Activated CD8-positive, alpha-beta memory T cell treated with anti-CD3 and anti-CD28 coated beads, Interleukin-2, amount 10 ng/mL, durations not matched to agents 7 days and 5 days (primary cell): ENCODE measurements at regions not wholly inside any gene's neighbourhood (a gene's known extent, or its start where the extent isn't known, plus 50 kb on each side); places are given as distances from the start of the nearest gene placed in this dataset.
A peak's percentile ranks its signal among the peaks of the same experiment; 100 is the strongest.

ENCODE experiments used
- ATAC-seq: fragments of 150-1000 bp; cut with Tn5 transposase; one replicate; pipeline ENCODE4 v1.10.0; 2021; ENCODE audit warnings: moderate library complexity
- CTCF ChIA-PET: fragments of 350-600 bp; sonication (Branson Sonifier 250); formaldehyde crosslinking; loops from one replicate; lab custom pipeline; 2021; ENCODE audit warnings: antibody characterized with exemption; lab: Charles Lee
- DNase-seq: peaks from one replicate; pipeline ENCODE4 v3.0.0-alpha.2; 2020
- H3K27ac Mint-ChIP-seq: one replicate; pipeline ENCODE4 v1.8.0; 2021; ENCODE audit warnings: mild to moderate bottlenecking, mixed read lengths
- H3K27me3 Mint-ChIP-seq: one replicate; pipeline ENCODE4 v1.8.0; 2021; ENCODE audit warnings: mixed read lengths
- H3K36me3 Mint-ChIP-seq: one replicate; pipeline ENCODE4 v1.8.0; 2021; ENCODE audit warnings: mild to moderate bottlenecking, mixed read lengths
- H3K4me1 Mint-ChIP-seq: one replicate; pipeline ENCODE4 v1.8.0; 2021; ENCODE audit warnings: mixed read lengths
- H3K4me3 Mint-ChIP-seq: one replicate; pipeline ENCODE4 v1.8.0; 2021; ENCODE audit warnings: mild to moderate bottlenecking, moderate library complexity, mixed read lengths
- H3K9me3 Mint-ChIP-seq: one replicate; pipeline ENCODE4 v1.8.0; 2022; ENCODE audit warnings: low read depth, mixed read lengths

GRCh38 chr15:95645791-95646338 lies 684.6 kb upstream of the NR2F2 start:
- CTCF ChIA-PET = no interaction called here

DNA sequence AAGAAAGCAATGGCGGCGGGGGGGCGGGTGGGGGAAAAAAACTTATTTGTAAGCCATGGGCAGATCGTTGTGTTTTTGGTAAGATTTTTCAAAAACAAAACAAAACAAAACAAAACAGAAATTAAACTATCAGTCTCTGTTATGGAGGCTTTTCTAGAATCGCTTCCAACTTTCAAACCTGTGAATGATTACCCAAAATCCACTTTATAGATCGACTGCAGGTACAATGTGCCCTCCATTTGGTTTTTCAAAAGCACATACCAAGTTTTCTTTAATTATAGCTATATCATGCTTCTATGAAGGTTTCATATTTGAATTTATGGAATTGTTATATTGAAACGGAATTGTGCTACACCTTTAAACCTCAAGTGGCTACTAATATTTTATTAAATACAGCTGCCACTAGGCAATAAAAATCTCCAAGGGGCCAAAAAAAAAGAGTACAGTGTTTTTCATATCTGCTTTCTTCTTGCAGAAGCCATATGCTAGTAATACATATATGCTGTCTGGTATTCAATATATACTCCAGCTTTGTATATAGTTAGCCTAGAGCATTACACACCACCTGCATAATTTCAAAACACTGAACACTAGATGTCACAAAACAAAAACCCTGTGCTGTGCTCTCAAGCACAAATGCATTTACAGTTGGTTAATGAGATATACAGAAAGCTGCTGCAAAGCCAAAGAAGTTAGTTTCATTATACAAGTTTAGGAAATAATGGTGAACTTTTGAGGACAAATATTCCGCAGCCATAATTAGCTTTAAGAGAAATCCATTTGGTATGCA lies 683.8 kb upstream of the NR2F2 start:
- no peaks in the 10 kb centered on the region for H3K36me3 Mint-ChIP-seq
- no peak overlapping the region for H3K27ac Mint-ChIP-seq
- no peak for DNase-seq
- no peaks in the 10 kb centered on the region for H3K4me1 Mint-ChIP-seq
- CTCF ChIA-PET = no interaction called here
- no peak overlapping the region for H3K4me3 Mint-ChIP-seq
- no peak for ATAC-seq
- H3K27me3 Mint-ChIP-seq = no peaks in the 10 kb centered on the region
- H3K9me3 Mint-ChIP-seq = no peaks in the 10 kb centered on the region

More at GRCh38 chr15:95645791-95646338, 684.6 kb upstream of the NR2F2 start:
- DNase-seq (no peak), ATAC-seq (no peak)
- H3K36me3 Mint-ChIP-seq = no peaks in the 10 kb centered on the region
- H3K9me3 Mint-ChIP-seq = no peaks in the 10 kb centered on the region
- no peaks in the 10 kb centered on the region for H3K4me1 Mint-ChIP-seq
- no peak overlapping the region for H3K4me3 Mint-ChIP-seq
- H3K27me3 Mint-ChIP-seq = no peaks in the 10 kb centered on the region
- H3K27ac Mint-ChIP-seq = no peak overlapping the region

- DNase-seq (no peak), ATAC-seq (no peak)
- no peak overlapping the region for H3K4me3 Mint-ChIP-seq
- H3K27me3 Mint-ChIP-seq = no peaks in the 10 kb centered on the region
- H3K36me3 Mint-ChIP-seq = no peaks in the 10 kb centered on the region
- no peaks in the 10 kb centered on the region for H3K4me1 Mint-ChIP-seq
- CTCF ChIA-PET = no interaction called here
- H3K27ac Mint-ChIP-seq = no peak overlapping the region
- no peaks in the 10 kb centered on the region for H3K9me3 Mint-ChIP-seq
Observed at GRCh38 chr15:95647531-95648277, 682.8 kb upstream of the NR2F2 start.

DNA sequence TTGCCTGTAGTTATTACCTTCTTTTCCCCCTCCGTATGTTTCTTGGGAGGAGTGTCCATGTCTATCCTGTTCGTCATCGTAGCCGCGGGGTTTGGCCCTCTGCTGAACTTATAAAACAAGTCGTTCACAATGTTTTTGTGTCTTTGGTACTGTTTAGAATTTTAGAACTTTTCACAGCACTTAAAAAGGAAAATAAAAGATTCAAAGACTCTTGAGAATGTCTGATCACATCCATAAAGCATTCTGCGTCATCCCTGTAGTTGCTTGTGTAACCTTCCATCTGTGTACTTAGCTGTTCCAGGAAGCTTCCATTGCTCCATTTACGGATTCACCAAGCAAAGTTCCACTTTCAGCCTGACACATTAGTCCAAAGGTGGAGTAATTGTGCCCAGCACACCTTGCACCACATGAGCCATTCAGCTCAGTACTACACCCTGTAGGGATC lies 677.1 kb upstream of the NR2F2 start:
- DNase-seq = no peak
- Mint-ChIP-seq H3K27ac (no peak overlapping the region), H3K4me1 (no peaks in the 10 kb centered on the region), H3K4me3 (no peak overlapping the region), H3K36me3 (no peaks in the 10 kb centered on the region), H3K9me3 (peaks cover 2% of the 10 kb centered on the region), H3K27me3 (no peaks in the 10 kb centered on the region)
- ATAC-seq = no peak
- CTCF ChIA-PET = no interaction called here

GRCh38 chr15:95655089-95655607 lies 675.4 kb upstream of the NR2F2 start:
- Mint-ChIP-seq H3K9me3 (peaks cover 2% of the 10 kb centered on the region), H3K4me1 (no peaks in the 10 kb centered on the region), H3K27me3 (peaks cover 3% of the 10 kb centered on the region), H3K4me3 (no peak overlapping the region), H3K36me3 (no peaks in the 10 kb centered on the region), H3K27ac (no peak overlapping the region)
- ATAC-seq (no peak), DNase-seq (no peak)
- CTCF ChIA-PET = no interaction called here

DNA sequence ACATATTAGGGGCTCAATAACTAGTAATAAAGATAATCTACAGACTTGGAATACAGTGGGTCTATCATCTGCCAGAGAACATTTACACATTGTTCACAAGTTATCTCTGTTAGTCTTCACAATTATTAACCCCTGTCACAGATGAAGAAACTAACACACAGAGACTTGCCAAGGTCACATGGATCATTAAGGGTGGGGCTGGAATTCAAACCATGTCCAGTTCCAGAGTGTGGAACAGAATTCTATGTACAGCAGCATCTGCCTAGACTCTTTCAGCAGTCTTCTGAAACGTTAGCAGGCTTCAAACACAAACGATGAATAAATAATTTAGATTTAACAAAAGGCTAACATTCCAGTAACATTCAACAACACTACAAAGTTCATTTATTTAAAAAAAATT lies 673.9 kb upstream of the NR2F2 start:
- H3K27me3 Mint-ChIP-seq = peaks cover 3% of the 10 kb centered on the region
- peaks cover 2% of the 10 kb centered on the region for H3K9me3 Mint-ChIP-seq
- H3K4me3 Mint-ChIP-seq = no peak overlapping the region
- H3K36me3 Mint-ChIP-seq = no peaks in the 10 kb centered on the region
- no peaks in the 10 kb centered on the region for H3K4me1 Mint-ChIP-seq
- ATAC-seq = no peak
- no peak for DNase-seq
- CTCF ChIA-PET = no interaction called here
- H3K27ac Mint-ChIP-seq = no peak overlapping the region

DNA sequence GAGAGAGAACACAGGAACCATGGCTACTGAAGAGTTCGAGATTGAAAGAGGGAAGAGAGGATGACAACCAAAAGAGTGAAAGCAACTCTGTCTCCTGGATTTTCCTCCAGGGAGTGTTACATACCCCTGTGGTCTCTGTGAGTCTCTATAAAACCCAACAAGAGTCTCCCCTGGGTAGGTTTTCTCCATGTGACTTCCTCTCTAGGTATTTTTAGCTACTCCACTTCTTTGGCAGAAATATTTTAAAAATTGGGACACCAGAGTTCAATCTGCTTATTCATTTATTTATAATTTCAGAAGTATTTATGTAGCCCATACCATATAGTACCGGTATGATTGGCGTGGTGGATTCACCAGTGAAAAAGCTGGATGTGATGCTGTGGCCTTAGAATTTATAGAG lies 671.7 kb upstream of the NR2F2 start:
- peaks cover 2% of the 10 kb centered on the region for H3K9me3 Mint-ChIP-seq
- no peak for DNase-seq
- peaks cover 3% of the 10 kb centered on the region for H3K27me3 Mint-ChIP-seq
- no peak overlapping the region for H3K27ac Mint-ChIP-seq
- H3K36me3 Mint-ChIP-seq = no peaks in the 10 kb centered on the region
- no peaks in the 10 kb centered on the region for H3K4me1 Mint-ChIP-seq
- H3K4me3 Mint-ChIP-seq = no peak overlapping the region
- CTCF ChIA-PET = no interaction called here
- ATAC-seq = no peak

DNA sequence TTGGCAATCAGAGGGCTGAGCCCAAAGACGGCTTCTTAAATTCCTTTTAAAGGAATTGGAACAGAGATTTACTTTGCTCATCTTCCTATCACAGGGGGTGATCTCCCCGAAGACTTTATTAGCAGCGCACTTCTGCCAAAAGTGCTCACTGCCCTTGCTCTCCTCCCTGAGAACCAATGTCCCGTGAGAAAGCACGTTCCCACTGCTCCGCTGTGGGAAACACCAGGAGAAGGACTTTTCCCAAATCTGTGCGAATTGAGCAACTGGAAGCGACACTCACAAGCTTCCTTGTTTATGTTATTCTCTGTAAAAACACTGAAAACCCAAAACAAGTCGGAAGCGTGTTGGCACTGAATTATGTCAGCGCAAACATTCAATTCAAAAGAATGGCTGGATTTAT lies 670.8 kb upstream of the NR2F2 start:
- no peaks in the 10 kb centered on the region for H3K36me3 Mint-ChIP-seq
- peaks cover 3% of the 10 kb centered on the region for H3K27me3 Mint-ChIP-seq
- peaks cover 2% of the 10 kb centered on the region for H3K9me3 Mint-ChIP-seq
- no peak for DNase-seq
- no peaks in the 10 kb centered on the region for H3K4me1 Mint-ChIP-seq
- H3K27ac Mint-ChIP-seq = no peak overlapping the region
- CTCF ChIA-PET = no interaction called here
- H3K4me3 Mint-ChIP-seq = no peak overlapping the region
- ATAC-seq = no peak

DNA sequence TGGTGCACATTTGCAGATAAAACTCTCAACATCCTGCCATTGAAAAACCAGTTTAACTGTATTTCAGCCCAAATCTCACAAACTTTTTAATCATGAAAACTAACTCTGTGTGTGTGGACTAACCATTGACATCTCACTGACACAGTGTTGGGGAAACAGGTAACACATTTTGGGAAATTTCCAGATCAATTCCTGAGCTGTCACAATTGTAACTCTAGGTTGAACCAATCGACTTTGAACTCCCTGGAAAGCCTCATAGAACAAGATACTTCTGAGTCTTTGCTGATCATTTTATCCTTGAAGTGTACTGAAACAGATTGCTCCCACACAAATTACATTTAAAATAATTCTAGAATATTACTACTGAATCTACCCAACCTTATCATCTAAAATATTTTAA lies 667.9 kb upstream of the NR2F2 start:
- CTCF ChIA-PET = no interaction called here
- Mint-ChIP-seq H3K27me3 (peaks cover 8% of the 10 kb centered on the region), H3K4me3 (no peak overlapping the region), H3K27ac (no peak overlapping the region), H3K9me3 (no peaks in the 10 kb centered on the region), H3K4me1 (no peaks in the 10 kb centered on the region), H3K36me3 (no peaks in the 10 kb centered on the region)
- DNase-seq = no peak
- ATAC-seq = no peak

DNA sequence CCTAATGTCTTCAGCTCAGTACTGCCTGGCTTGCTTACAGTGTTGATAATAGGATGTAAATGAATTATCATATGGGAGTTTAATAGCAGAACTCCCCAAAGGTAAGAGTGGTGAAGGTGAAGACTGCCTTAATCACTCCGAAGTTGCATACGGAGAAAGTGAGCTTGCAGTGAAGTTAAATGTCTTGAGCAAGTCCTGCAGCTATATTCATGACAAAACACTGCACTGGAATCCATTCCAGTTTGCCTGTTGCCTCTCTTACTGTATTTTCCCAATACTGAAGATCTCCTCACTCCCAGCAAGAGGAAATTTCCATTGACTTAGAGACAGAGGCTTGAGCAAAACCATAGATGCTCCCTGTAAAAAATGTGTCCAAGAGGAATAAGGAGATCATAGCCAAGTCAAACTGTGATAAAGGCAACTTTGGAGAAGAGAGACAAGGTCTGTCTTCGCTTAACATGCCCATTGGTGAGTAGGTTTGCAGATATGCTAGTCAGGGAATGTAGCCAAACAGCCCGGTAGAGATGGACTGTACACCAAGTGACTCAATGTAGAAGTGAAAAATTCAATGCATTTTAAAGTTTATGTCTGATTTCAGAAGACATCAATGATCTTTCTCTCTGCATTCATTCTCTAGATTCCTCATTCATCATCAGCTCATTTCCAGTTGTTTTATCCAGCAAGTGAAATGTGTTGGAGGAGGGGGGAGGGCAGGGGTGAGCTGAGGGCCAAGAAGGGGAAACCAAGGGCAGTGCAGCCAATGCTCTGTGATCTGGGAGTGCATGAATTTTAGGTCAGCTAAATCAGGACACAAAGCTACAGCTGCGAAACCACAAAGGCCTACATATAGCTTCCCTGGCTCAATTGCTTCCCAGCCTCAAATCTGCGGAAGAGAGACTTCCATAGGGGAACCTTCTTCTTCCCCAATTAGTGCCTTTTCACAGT lies 667.1 kb upstream of the NR2F2 start:
- CTCF ChIA-PET = no interaction called here
- Mint-ChIP-seq H3K27me3 (peaks cover 10% of the 10 kb centered on the region), H3K4me3 (no peak overlapping the region), H3K4me1 (peaks cover 2% of the 10 kb centered on the region), H3K36me3 (no peaks in the 10 kb centered on the region), H3K27ac (no peak overlapping the region), H3K9me3 (no peaks in the 10 kb centered on the region)
- DNase-seq (no peak), ATAC-seq (no peak)

DNA sequence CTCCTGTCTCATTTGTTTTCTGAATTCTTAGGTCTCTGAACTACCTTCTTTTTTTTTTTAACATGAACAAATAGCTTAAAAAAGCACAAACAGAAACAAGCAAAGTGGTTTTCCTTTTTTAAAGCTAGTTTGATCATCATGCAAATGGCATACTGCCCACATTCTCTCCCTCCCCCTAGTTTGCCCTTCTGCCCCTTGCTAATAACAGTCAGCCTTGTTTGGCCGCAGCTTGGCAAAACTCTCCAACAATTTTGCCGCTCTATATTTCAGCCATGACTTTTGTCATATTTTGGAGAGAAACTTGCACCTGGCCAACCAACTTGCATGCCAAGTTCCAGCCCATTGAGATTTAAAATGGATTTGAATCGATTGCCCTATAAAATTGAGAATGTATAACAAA lies 666.0 kb upstream of the NR2F2 start:
- Mint-ChIP-seq H3K27ac (no peak overlapping the region), H3K9me3 (no peaks in the 10 kb centered on the region), H3K27me3 (peaks cover 10% of the 10 kb centered on the region), H3K4me3 (no peak overlapping the region), H3K36me3 (no peaks in the 10 kb centered on the region), H3K4me1 (peaks cover 7% of the 10 kb centered on the region)
- DNase-seq = no peak
- CTCF ChIA-PET = no interaction called here
- no peak for ATAC-seq

DNA sequence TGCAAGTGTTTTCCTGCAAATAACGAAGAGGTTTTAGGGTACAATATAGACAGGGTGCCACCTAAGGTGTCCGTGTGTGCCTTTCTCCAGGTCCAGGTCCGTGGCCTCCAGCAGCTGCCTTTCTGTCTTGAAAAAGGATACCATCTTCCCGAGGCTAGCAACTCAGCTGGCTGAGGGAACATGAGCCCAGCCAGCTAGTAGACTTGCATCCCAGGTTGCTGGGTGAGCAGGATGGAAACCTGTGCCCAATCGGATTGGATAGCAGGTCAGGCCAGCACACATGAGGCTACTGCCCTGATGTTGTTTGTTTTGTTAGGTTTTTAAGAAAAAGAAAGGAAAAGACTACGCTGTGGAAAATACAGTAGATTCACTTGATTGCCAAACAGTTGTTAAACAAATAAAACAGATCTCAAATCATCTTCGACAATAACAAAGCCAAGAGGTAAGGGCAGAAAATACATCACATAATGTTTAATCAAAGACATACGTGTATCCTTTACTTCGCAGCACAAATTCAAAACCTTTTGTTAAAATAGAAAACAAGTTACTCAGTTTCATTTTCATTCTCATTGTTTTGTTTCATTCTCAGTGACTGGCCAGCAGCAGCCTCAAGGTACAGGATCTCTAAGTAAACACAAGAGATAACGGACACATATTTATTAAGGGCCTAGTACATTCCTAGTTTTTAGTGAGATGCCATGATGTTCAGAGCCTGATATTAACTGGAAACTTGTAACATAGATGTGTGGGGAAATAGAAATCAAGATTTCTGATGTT lies 661.2 kb upstream of the NR2F2 start:
- no peak for ATAC-seq
- CTCF ChIA-PET = no interaction called here
- Mint-ChIP-seq H3K27me3 (peaks cover 7% of the 10 kb centered on the region), H3K4me3 (peak overlapping the region; percentile 57), H3K36me3 (no peaks in the 10 kb centered on the region), H3K27ac (peak overlapping the region; percentile 62), H3K4me1 (peaks cover 9% of the 10 kb centered on the region), H3K9me3 (no peaks in the 10 kb centered on the region)
- DNase-seq = no peak
